GM18873 (cell line): ENCODE measurements at regions not wholly inside any gene's neighbourhood (a gene's known extent, or its start where the extent isn't known, plus 50 kb on each side); places are given as distances from the start of the nearest gene placed in this dataset.

ENCODE experiments used
- ATAC-seq: cut with Tn5 transposase; IDR thresholded peaks from one replicate; pipeline ENCODE4 v1.9.1; 2021; ENCODE audit warnings: mild to moderate bottlenecking, moderate library complexity, moderate number of reproducible peaks; ENCODE audit not compliant: unreplicated experiment, low FRiP score

- ATAC-seq: no peak
Measured at GRCh38 chr11:23022854-23023253, 162.6 kb upstream of the CCDC179 start.

DNA sequence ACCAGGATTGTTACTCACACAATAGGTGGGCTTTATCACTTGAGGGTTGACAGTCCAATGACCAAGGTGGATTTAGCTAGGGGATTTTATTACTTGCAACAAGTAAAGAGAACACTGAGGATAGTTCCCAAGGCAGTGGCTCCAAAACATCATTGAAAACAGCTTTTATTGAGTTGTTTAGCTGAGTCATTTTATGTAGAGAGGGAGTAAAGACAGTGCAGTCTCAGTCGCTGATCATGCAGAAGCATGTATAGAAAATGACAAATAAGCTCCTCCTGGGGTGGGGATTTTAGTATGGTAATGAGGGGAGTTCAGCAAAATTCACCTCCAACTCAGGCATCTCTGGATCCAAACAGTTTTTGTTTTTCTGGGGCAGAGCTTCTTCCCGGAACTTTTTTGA lies 163.0 kb upstream of the CCDC179 start:
- ATAC-seq: no peak

- no peak for ATAC-seq
Measured at GRCh38 chr11:23041001-23041503, 180.8 kb upstream of the CCDC179 start.

DNA sequence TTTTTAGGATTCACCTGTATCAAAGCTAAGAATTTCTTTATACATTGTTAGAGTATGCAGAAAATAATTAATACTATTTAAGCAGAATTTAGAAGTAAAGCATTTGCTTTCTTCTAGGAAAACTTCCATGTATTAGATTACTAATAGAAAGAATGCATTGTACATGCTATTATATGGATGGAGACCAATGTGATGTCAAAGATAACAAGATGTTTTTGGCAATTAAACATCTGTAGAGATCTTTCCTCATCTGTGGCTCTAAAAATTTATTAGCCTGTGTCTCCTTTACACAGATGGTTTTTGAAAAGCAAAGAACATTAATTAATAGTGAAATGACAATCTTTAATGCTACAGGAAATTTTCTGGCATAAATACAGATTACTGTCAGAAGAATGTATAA lies 198.4 kb upstream of the CCDC179 start:
- no peak for ATAC-seq

DNA sequence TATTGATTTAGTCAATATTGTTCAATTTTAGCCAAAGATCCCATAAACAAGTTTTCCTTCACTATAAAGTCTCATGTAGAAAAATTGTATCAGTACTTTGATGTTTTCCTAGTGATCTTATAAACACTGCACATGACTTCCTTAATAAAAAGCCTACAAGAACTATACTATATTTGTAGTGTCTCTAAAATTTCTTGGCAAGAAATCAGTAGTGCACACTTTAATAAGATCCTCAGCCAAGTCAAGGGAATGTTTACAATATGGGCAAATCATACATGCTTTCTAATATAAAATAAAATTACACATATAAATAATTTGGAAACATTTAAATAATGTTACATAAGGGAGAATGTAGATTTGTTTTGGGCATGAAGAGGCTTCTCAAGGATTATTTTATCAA lies 203.0 kb upstream of the CCDC179 start:
- no peak for ATAC-seq

DNA sequence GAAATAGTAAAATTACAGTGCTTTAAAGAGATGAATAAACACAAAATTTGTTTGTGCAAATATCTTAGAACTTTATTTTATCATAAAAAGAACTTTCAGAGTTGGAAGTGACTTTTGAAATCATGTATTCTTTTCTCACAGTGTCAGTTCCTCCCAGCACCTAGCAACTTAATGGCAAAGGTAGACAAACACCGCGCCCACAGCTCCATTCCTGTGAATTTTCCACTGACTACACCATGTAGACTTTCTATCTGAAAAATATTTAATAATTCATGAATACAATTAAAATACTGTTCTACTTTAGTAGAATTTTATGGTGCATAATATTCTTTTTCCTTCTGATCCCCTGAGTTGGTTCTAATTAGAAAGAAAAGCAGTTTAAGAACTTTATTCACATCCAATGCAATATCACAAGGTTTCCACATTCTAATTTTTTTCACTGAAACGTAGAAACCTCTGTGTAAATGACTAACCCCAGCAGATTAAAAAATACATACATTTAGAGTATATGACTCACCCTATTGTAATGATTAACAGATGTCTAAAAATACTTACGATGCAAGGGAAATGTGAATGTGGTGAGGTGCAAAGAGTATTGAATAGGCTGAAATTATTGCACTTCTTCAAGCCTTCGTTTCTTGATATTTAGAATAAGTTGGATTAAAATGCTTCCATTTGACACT lies 218.2 kb upstream of the CCDC179 start:
- peak; percentile 80 for ATAC-seq

DNA sequence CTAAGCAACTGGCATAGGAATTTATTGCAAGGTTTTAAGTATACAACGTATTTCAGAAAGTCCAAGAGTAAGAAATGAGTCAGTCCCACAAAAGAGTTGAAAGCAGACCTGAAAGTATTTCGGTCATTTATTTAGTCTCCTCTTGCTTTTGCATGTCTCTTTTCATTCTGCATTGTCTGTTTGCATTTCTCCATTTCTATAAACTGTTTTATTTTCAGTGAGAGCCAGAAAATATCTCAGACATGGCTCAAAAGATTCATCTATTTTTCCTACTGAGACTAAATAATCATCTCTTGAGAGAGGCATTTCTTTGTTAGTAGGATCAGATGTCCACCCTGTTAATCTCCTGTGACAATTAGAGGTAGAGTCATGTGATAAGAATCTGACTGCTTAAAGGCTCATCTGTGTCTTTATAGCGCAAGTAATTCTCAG lies 219.1 kb upstream of the CCDC179 start:
- ATAC-seq: peak; percentile 87

- no peak for ATAC-seq
Measured at GRCh38 chr11:23087407-23087806, 227.1 kb upstream of the CCDC179 start.

- ATAC-seq: no peak
Measured at GRCh38 chr11:23090659-23091058, 230.4 kb upstream of the CCDC179 start.

DNA sequence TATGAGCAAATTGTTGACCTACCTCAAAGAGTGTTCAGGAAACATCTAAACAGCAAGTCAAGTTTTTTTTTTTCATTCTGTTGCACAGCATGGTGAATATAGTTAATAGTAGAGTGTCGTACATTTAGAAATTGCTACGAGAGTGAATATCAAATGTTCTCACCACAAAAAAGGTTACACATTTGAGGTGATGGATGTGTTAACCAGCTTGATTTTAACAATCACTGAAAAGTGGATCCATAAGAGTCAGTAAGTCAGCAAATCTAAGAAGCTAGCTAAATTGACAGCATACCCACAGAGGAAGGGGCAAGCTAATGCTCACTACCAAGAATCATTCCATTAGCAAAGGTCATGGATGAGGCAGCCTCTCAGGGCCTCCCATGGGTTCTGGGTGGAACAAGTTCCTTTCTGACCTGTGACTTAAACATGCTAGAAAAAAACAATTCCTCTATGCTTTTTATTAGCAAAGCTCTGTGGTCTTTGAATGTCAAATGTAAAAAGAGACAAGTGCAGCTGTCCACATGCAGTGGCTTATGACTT lies 235.4 kb upstream of the CCDC179 start:
- ATAC-seq: no peak

DNA sequence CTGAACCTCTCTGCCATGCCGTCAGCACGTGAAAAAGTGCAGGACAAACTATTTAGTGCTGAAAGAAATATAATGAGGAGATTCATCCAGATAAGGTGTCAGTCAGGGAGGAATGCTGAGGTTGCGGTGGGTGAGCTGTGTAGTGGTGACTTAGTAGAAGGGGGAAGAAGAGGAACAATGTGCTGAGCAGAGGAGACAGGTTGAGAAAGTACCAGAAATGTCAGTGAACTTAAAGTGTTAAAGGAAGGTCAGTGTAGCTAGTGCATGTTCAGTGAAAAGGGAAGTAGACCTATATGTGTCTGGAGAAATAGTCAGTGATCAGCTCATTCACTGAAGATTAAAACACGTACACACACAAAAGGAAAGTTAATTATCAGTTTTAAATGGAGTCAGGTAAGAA lies 237.6 kb upstream of the CCDC179 start:
- peak; percentile 85 for ATAC-seq

DNA sequence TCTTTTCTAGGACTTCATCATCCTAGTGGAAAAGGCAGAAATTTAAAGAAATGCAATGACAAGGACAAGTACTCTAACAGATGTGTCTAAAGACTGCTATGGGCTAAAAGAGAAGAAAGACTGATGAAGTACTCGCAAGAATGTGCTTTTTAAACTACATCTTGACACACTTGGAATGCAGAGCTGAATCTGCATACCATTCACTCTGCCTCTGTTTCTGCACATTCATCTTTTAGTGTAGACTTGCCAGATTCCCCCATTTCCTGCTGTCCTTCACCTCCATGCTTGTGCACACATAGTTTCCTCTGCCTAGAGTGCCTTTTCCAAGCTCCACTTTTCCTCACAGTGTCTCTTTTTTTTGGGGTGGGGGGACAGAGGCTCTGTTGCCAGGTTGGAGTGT lies 239.0 kb upstream of the CCDC179 start:
- ATAC-seq: no peak

GRCh38 chr11:23100726-23101125 lies 240.5 kb upstream of the CCDC179 start:
- ATAC-seq: no peak

DNA sequence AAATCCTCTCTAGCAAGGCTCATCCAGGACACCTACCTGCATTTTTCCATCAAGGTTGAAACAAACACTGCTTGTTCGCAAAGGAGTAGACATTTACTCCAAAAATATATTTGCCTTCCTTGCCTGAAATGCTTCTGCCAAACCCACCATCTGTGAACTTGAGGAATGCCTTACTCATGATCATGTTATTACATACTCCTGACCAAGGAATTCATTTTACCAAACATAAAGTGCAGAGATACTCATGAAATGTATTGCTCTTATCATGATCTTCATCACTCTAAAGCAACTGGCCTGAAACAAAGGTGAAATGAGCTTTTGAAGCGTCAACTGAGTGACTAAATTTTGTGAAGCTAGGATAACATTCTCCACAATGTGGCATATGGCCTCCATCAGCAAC lies 243.1 kb upstream of the CCDC179 start:
- ATAC-seq: no peak

GRCh38 chr11:23111527-23111926 lies 251.3 kb upstream of the CCDC179 start:
- ATAC-seq: no peak

DNA sequence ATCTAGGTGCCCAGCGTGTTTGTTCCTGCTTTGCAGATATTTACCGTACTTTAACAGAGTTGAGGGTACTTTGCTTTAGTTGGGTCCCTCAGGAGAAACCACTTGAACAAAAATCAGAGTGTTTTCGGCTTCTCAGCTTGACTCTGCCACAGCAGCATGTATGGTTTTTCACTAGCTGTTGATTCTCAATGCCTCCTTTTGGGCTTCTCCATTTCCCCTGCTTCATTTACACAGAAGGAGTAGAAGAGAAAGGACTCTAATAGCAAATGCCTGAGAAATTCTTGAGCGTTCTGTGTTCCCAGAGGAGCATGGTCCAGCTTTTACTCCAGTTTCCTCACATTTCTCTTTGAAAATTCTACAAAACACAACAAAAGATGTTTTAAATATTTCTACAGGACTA lies 252.1 kb upstream of the CCDC179 start:
- ATAC-seq: no peak

GRCh38 chr11:23112987-23113886 lies 253.0 kb upstream of the CCDC179 start:
- no peak for ATAC-seq

DNA sequence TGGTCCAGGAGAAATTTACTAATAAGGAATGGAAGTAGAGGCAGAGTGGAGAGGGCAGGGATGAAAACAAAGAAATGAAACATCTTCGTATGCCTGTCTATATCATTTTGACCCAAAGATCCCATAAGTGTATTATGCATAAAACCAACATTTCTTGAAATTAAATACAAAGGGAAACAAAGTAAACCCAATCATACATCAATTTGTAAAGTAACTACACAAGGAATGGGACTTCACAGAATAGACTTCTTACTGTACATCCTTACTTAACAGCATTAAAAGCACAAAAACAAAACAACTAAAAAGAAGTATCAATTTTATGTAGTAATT lies 253.6 kb upstream of the CCDC179 start:
- no peak for ATAC-seq

GRCh38 chr11:23123753-23124152 lies 263.5 kb upstream of the CCDC179 start:
- no peak for ATAC-seq

DNA sequence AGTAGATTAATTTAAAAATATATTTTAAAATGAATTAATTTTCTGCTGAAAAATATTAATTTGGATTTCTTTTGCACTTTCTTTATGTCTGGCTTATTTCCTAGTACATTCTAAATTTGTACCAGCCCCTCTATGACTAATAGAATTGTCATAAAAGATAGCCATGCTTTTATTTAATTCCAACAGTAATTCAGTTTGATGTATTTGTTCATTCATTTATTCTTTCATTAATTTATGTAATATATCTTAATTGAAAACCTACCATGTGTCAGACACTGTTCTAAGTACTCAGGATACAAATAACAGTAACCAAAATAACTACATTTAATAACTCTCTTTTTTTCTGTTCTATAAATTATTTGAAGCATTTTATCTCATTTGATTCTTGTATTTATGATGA lies 264.0 kb upstream of the CCDC179 start:
- ATAC-seq: no peak

- ATAC-seq: no peak
Measured at GRCh38 chr11:23124996-23125395, 264.7 kb upstream of the CCDC179 start.

DNA sequence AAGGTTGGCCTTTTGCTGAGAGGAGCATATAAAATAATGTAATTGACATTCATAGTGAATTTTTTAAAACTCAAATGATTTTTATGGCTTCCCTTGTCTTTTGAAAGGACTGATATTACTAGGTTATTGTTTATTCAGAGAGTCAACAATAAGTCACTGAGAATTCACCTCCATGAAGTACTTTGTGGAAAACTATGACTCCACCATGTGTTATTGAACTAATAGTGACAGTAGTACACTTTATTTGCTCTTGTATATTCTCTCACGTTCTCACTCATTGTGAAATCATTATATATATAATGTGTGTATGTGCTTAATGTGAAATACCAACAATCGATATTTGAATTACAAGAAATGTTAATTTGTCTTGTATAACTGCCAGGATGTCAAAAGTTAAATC lies 267.4 kb upstream of the CCDC179 start:
- ATAC-seq: no peak
